B cell (primary cell): ENCODE measurements at regions not wholly inside any gene's neighbourhood (a gene's known extent, or its start where the extent isn't known, plus 50 kb on each side); places are given as distances from the start of the nearest gene placed in this dataset.

Experiments used
- EZH2 ChIP-seq: IDR thresholded peaks from 2 replicates; pipeline ENCODE4 v1.6.1; 2012; ENCODE audit warnings: borderline replicate concordance, low read depth, mild to moderate bottlenecking, moderate library complexity, low read length; ENCODE audit not compliant: insufficient read depth, poor library complexity, severe bottlenecking
- TF ChIP-seq, protein P1 (sequence below): fragments of 200-600 bp; IDR thresholded peaks from one replicate; pipeline ENCODE4 v1.8.0; 2022; ENCODE audit warnings: antibody characterized with exemption, mild to moderate bottlenecking

DNA sequence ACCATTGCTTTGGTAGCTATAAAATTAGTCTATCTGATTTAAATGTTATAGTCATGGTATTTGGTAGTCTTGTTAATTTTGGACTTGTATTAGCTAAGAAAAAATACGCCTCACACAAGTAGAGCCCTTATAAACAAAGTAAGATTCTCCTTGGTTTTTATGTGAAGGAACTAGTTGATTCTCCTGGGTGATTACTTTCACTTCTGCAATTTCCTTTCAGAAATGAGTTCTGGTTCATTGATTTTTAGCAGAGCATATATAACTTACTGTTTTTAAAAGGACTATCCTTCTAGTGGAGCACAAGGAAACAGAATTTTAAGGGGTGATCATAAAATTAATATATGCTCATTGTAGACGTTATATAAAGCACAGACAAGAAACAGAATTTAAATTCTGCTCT, 120.1 kb downstream of the BACH1 start:
- TF ChIP-seq EZH2: no peak
- TF ChIP-seq, protein P1, sequence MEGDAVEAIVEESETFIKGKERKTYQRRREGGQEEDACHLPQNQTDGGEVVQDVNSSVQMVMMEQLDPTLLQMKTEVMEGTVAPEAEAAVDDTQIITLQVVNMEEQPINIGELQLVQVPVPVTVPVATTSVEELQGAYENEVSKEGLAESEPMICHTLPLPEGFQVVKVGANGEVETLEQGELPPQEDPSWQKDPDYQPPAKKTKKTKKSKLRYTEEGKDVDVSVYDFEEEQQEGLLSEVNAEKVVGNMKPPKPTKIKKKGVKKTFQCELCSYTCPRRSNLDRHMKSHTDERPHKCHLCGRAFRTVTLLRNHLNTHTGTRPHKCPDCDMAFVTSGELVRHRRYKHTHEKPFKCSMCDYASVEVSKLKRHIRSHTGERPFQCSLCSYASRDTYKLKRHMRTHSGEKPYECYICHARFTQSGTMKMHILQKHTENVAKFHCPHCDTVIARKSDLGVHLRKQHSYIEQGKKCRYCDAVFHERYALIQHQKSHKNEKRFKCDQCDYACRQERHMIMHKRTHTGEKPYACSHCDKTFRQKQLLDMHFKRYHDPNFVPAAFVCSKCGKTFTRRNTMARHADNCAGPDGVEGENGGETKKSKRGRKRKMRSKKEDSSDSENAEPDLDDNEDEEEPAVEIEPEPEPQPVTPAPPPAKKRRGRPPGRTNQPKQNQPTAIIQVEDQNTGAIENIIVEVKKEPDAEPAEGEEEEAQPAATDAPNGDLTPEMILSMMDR: no peak
